GM23338 (cell line): ENCODE measurements at regions not wholly inside any gene's neighbourhood (a gene's known extent, or its start where the extent isn't known, plus 50 kb on each side); places are given as distances from the start of the nearest gene placed in this dataset.

Experiments
- ATAC-seq: fragments of 200-7000 bp; cut with Tn5 transposase; 3 replicates; pipeline ENCODE4 v1.9.1; 2020
- DNase-seq: peaks from one replicate; pipeline ENCODE4 v3.0.0-alpha.2; 2015; ENCODE audit warnings: low spot score
- H2AFZ ChIP-seq: fragments of 200-600 bp; sonication (generic); 2 replicates; pipeline ENCODE4 v1.8.0; 2016; ENCODE audit warnings: antibody characterized with exemption, mild to moderate bottlenecking, moderate library complexity
- H3F3A ChIP-seq: fragments of 200-600 bp; sonication (generic); replicated peaks from 2 replicates; pipeline ENCODE4 v1.8.0; 2017; ENCODE audit warnings: antibody characterized with exemption, mixed run types, low read depth
- H3K27ac ChIP-seq: fragments of 200-600 bp; sonication (generic); 2 replicates; pipeline ENCODE4 v1.6.1; 2016; ENCODE audit warnings: low read depth
- H3K27me3 ChIP-seq: fragments of 200-600 bp; sonication (generic); 2 replicates; pipeline ENCODE4 v1.8.0; 2016; ENCODE audit warnings: mild to moderate bottlenecking, mixed run types, moderate library complexity; ENCODE audit not compliant: insufficient read depth
- H3K36me3 ChIP-seq: fragments of 200-600 bp; sonication (generic); 2 replicates; pipeline ENCODE4 v1.8.0; 2016; ENCODE audit warnings: mild to moderate bottlenecking; ENCODE audit not compliant: insufficient read depth
- H3K4me1 ChIP-seq: fragments of 200-600 bp; sonication (generic); 2 replicates; pipeline ENCODE4 v1.8.0; 2016; ENCODE audit warnings: mild to moderate bottlenecking, moderate library complexity; ENCODE audit not compliant: insufficient read depth
- H3K4me2 ChIP-seq: fragments of 200-600 bp; sonication (generic); 2 replicates; pipeline ENCODE4 v1.7.1; 2017; ENCODE audit warnings: mixed run types
- H3K4me3 ChIP-seq: fragments of 200-600 bp; sonication (generic); 2 replicates; pipeline ENCODE4 v1.6.1; 2016; ENCODE audit warnings: mixed run types
- H3K79me2 ChIP-seq: fragments of 200-600 bp; sonication (generic); replicated peaks from 2 replicates; pipeline ENCODE4 v1.8.0; 2017; ENCODE audit warnings: mild to moderate bottlenecking; ENCODE audit not compliant: insufficient read depth
- H3K9me2 ChIP-seq: fragments of 200-600 bp; sonication (generic); 2 replicates; pipeline ENCODE4 v1.8.0; 2017; ENCODE audit not compliant: insufficient read depth
- H4K20me1 ChIP-seq: fragments of 200-600 bp; sonication (generic); replicated peaks from 2 replicates; pipeline ENCODE4 v1.8.0; 2017; ENCODE audit warnings: mild to moderate bottlenecking; ENCODE audit not compliant: insufficient read depth
- H3K27ac Mint-ChIP-seq: 2 replicates; pipeline ENCODE4 v1.8.0; 2020; ENCODE audit warnings: inconsistent platforms, mild to moderate bottlenecking, moderate library complexity, mixed read lengths
- H3K27me3 Mint-ChIP-seq: 3 replicates; pipeline ENCODE4 v1.8.0; 2022; ENCODE audit warnings: low read depth, mild to moderate bottlenecking, moderate library complexity, mixed read lengths, inconsistent platforms; ENCODE audit not compliant: insufficient read depth, poor library complexity
- H3K36me3 Mint-ChIP-seq: 3 replicates; pipeline ENCODE4 v1.8.0; 2021; ENCODE audit warnings: low read depth, mild to moderate bottlenecking, inconsistent platforms, moderate library complexity, mixed read lengths
- H3K4me1 Mint-ChIP-seq: 3 replicates; pipeline ENCODE4 v1.8.0; 2020; ENCODE audit warnings: mild to moderate bottlenecking, inconsistent platforms, mixed read lengths
- H3K4me3 Mint-ChIP-seq: 3 replicates; pipeline ENCODE4 v1.8.0; 2021; ENCODE audit warnings: moderate library complexity, mild to moderate bottlenecking, inconsistent platforms, mixed read lengths
- H3K9me3 Mint-ChIP-seq: 3 replicates; pipeline ENCODE4 v1.8.0; 2020; ENCODE audit warnings: moderate library complexity, mild to moderate bottlenecking, inconsistent platforms, mixed read lengths
- CREB1 ChIP-seq: fragments of 250-450 bp; sonication (Bioruptor Pico); IDR thresholded peaks from 2 replicates; pipeline ENCODE4 v1.5.0; 2020; ENCODE audit warnings: low read depth, mild to moderate bottlenecking, moderate library complexity
- CTCF ChIP-seq, 2 experiments: fragments of 200-600 bp in 1 of 2; sonication (generic) in 1 of 2; conservative IDR thresholded peaks; 2 replicates each; pipeline versions ENCODE4 v1.5.1 to v1.6.1; 2016 to 2017; ENCODE audit warnings: antibody characterized with exemption in 2 of 2, low read depth in 2 of 2, mild to moderate bottlenecking in 2 of 2, moderate library complexity in 1 of 2
- ETS1 ChIP-seq: IDR thresholded peaks from 2 replicates; pipeline ENCODE4 v1.6.1; 2016; ENCODE audit warnings: antibody characterized with exemption
- EZH2 ChIP-seq: fragments of 200-600 bp; sonication (generic); IDR thresholded peaks from one replicate; pipeline ENCODE4 v1.8.0; 2017; ENCODE audit warnings: antibody characterized with exemption, mild to moderate bottlenecking, low read depth; ENCODE audit not compliant: unreplicated experiment
- EZH2phosphoT487 ChIP-seq: fragments of 200-600 bp; sonication (generic); IDR thresholded peaks from one replicate; pipeline ENCODE4 v1.8.1; 2018; ENCODE audit warnings: antibody characterized with exemption; ENCODE audit not compliant: unreplicated experiment
- JUNB ChIP-seq: IDR thresholded peaks from one replicate; pipeline ENCODE4 v1.6.1; 2016; ENCODE audit warnings: antibody characterized with exemption; ENCODE audit not compliant: unreplicated experiment
- NANOG ChIP-seq: IDR thresholded peaks from 2 replicates; pipeline ENCODE4 v1.6.1; 2016; ENCODE audit warnings: antibody characterized with exemption, borderline replicate concordance
- POLR2AphosphoS5 ChIP-seq: IDR thresholded peaks from 2 replicates; pipeline ENCODE4 v1.6.1; 2016; ENCODE audit warnings: antibody characterized with exemption, low read depth
- REST ChIP-seq: IDR thresholded peaks from one replicate; pipeline ENCODE4 v1.6.1; 2018; ENCODE audit warnings: antibody characterized with exemption; ENCODE audit not compliant: unreplicated experiment
- STAT1 ChIP-seq: IDR thresholded peaks from one replicate; pipeline ENCODE4 v1.6.1; 2016; ENCODE audit warnings: antibody characterized with exemption; ENCODE audit not compliant: unreplicated experiment
- ZNF114 ChIP-seq: fragments of 250-450 bp; sonication (Bioruptor Pico); IDR thresholded peaks from 2 replicates; pipeline ENCODE4 v1.5.0; 2020; ENCODE audit warnings: mild to moderate bottlenecking, moderate library complexity
- ZNF331 ChIP-seq: fragments of 250-450 bp; sonication (Bioruptor Pico); IDR thresholded peaks from 2 replicates; pipeline ENCODE4 v1.5.0; 2020; ENCODE audit warnings: low read depth, mild to moderate bottlenecking, moderate library complexity
- ZNF462 ChIP-seq: fragments of 250-450 bp; sonication (Bioruptor Pico); IDR thresholded peaks from 2 replicates; pipeline ENCODE4 v1.5.0; 2020; ENCODE audit warnings: mild to moderate bottlenecking, moderate library complexity

GRCh38 chr5:163619951-163620350 is 114.5 kb downstream of the MAT2B start:
- H3K27ac ChIP-seq = no peak overlapping the region
- H3K27me3 ChIP-seq = no peaks in the 10 kb centered on the region
- no peaks in the 10 kb centered on the region for H3K4me1 Mint-ChIP-seq
- peaks cover 6% of the 10 kb centered on the region; the same call in 1 of the 2 replicates for H3K9me2 ChIP-seq
- H3K36me3 Mint-ChIP-seq = no peaks in the 10 kb centered on the region
- H3K4me1 ChIP-seq = no peaks in the 10 kb centered on the region
- H3K4me3 ChIP-seq = no peak overlapping the region
- no peaks in the 10 kb centered on the region for H3F3A ChIP-seq
- H3K9me3 Mint-ChIP-seq = no peaks in the 10 kb centered on the region
- DNase-seq (no peak), ATAC-seq (no peak)
- H2AFZ ChIP-seq = peak overlapping the region; percentile 80
- no peaks in the 10 kb centered on the region for H4K20me1 ChIP-seq
- TF ChIP-seq EZH2phosphoT487 = no peak
- TF ChIP-seq REST = no peak
- TF ChIP-seq ETS1 = no peak
- no peak for TF ChIP-seq JUNB
- no peak for TF ChIP-seq CTCF (conservative IDR thresholded peaks at IDR 0.05; ENCODE audit: low read depth in 2 of 2)
- no peak for TF ChIP-seq ZNF331 (CRISPR knock-in tag)
- TF ChIP-seq POLR2AphosphoS5 = no peak
- no peak for TF ChIP-seq ZNF114 (CRISPR knock-in tag)
- no peak for TF ChIP-seq STAT1
- TF ChIP-seq EZH2 = no peak
- TF ChIP-seq NANOG = no peak
- no peak for TF ChIP-seq ZNF462 (CRISPR knock-in tag)
- no peak for TF ChIP-seq CREB1 (CRISPR knock-in tag)
- H3K27me3 Mint-ChIP-seq = peaks cover 2% of the 10 kb centered on the region
- no peak overlapping the region for H3K4me3 Mint-ChIP-seq
- no peak overlapping the region for H3K4me2 ChIP-seq
- no peaks in the 10 kb centered on the region for H3K79me2 ChIP-seq
- H3K36me3 ChIP-seq = no peaks in the 10 kb centered on the region
- no peak overlapping the region for H3K27ac Mint-ChIP-seq
